A549 (cell line): ENCODE measurements at regions not wholly inside any gene's neighbourhood (a gene's known extent, or its start where the extent isn't known, plus 50 kb on each side); places are given as distances from the start of the nearest gene placed in this dataset.

ENCODE experiments used
- ATAC-seq, 2 experiments: fragments of 200-7000 bp in 1 of 2; fragments of >200 bp in 1 of 2; cut with Nextera tagmentation in 1 of 2; cut with Tn5 transposase in 1 of 2; 3 replicates each; pipeline versions ENCODE4 v1.8.0 to v1.9.1; 2018 to 2020; ENCODE audit warnings: mild to moderate bottlenecking in 1 of 2, moderate library complexity in 1 of 2
- CTCF ChIA-PET: fragments of 300-600 bp; sonication (Branson Sonifier 250); formaldehyde crosslinking; extraction: SDS; loops from one replicate; lab custom pipeline; 2021; ENCODE audit warnings: antibody characterized with exemption, inconsistent platforms; lab: Yijun Ruan, JAX
- POLR2A ChIA-PET: fragments of 350-600 bp; formaldehyde crosslinking; extraction: SDS; loops from one replicate; lab custom pipeline; 2021; ENCODE audit warnings: antibody characterized with exemption, inconsistent platforms; lab: Yijun Ruan, JAX
- DNase-seq, 2 experiments: peaks; one replicate each; pipeline versions ENCODE4 v3.0.0 to v3.0.0-alpha.2; 2011 to 2016; ENCODE audit warnings: low read depth in 1 of 2, low spot score in 1 of 2
- FAIRE-seq: peaks from 2 replicates; lab custom pipeline; 2011; peaks lifted over from hg19 to GRCh38; lab: Jason Lieb, UNC
- H3K27ac ChIP-seq, 2 experiments: fragments of >200 bp; sonication (Bioruptor Twin); formaldehyde crosslinking; 3 replicates each; pipeline ENCODE4 v1.5.1; 2016 to 2017
- H3K4me1 ChIP-seq: fragments of >200 bp; sonication (Bioruptor Twin); formaldehyde crosslinking; 3 replicates; pipeline ENCODE4 v1.6.1; 2016
- H3K4me2 ChIP-seq: fragments of >200 bp; sonication (Bioruptor Twin); formaldehyde crosslinking; 3 replicates; pipeline ENCODE4 v1.6.1; 2016
- H3K4me3 ChIP-seq: fragments of >200 bp; sonication (Bioruptor Twin); formaldehyde crosslinking; 3 replicates; pipeline ENCODE4 v1.5.1; 2016
- H3K9me3 ChIP-seq: fragments of >200 bp; sonication (Bioruptor Twin); formaldehyde crosslinking; 3 replicates; pipeline ENCODE4 v1.6.1; 2016
- BCL3 ChIP-seq: fragments of >200 bp; sonication (Bioruptor Twin); formaldehyde crosslinking; IDR thresholded peaks from 3 replicates; pipeline ENCODE4 v1.6.1; 2016
- BHLHE40 ChIP-seq: IDR thresholded peaks from 2 replicates; pipeline ENCODE4 v1.6.1; 2012; ENCODE audit warnings: low read depth, low read length, inconsistent platforms
- CBX2 ChIP-seq: fragments of 200-600 bp; sonication (generic); IDR thresholded peaks from 2 replicates; pipeline ENCODE4 v1.6.1; 2016; ENCODE audit warnings: low read depth, mild to moderate bottlenecking, borderline replicate concordance
- CEBPB ChIP-seq, 2 experiments: fragments of >200 bp in 1 of 2; sonication (Bioruptor Twin) in 1 of 2; formaldehyde crosslinking in 1 of 2; IDR thresholded peaks; 2 replicates each; pipeline ENCODE4 v1.6.1; 2012 to 2016
- CHD4 ChIP-seq: fragments of 200-600 bp; sonication (generic); IDR thresholded peaks from 2 replicates; pipeline ENCODE4 v1.6.1; 2016; ENCODE audit warnings: antibody characterized with exemption, mild to moderate bottlenecking, borderline replicate concordance
- EHF ChIP-seq: fragments of 250-450 bp; sonication (Bioruptor Pico); IDR thresholded peaks from 2 replicates; pipeline ENCODE4 v1.5.0; 2020; ENCODE audit warnings: mild to moderate bottlenecking
- ELK1 ChIP-seq: fragments of 150-350 bp; IDR thresholded peaks from 2 replicates; pipeline ENCODE4 v1.6.1; 2014; ENCODE audit warnings: low read depth, mild to moderate bottlenecking, low read length
- ESRRA ChIP-seq: fragments of 150-350 bp; IDR thresholded peaks from 2 replicates; pipeline ENCODE4 v1.6.1; 2014; ENCODE audit warnings: mild to moderate bottlenecking, low read length, borderline replicate concordance
- FOSB ChIP-seq: fragments of 250-450 bp; sonication (Bioruptor Pico); IDR thresholded peaks from 2 replicates; pipeline ENCODE4 v1.5.0; 2020; ENCODE audit warnings: mild to moderate bottlenecking, moderate library complexity
- FOSL2 ChIP-seq, 2 experiments: fragments of 450-650 bp in 1 of 2; fragments of >200 bp in 1 of 2; sonication (Bioruptor Twin) in 1 of 2; formaldehyde crosslinking; IDR thresholded peaks; 2 replicates each; pipeline versions ENCODE4 v1.5.0 to v1.6.1; 2016 to 2020; ENCODE audit warnings: mild to moderate bottlenecking in 1 of 2, moderate library complexity in 1 of 2
- HEYL ChIP-seq: fragments of 250-450 bp; sonication (Bioruptor Pico); IDR thresholded peaks from 2 replicates; pipeline ENCODE4 v1.8.0; 2021; ENCODE audit warnings: mild to moderate bottlenecking, moderate library complexity
- HMGXB4 ChIP-seq: fragments of 250-450 bp; sonication (Bioruptor Pico); IDR thresholded peaks from 2 replicates; pipeline ENCODE4 v1.5.0; 2021; ENCODE audit warnings: mild to moderate bottlenecking, moderate library complexity, borderline replicate concordance
- HOXA7 ChIP-seq: fragments of 250-450 bp; sonication (Bioruptor Pico); IDR thresholded peaks from 2 replicates; pipeline ENCODE4 v1.5.0; 2020; ENCODE audit warnings: mild to moderate bottlenecking, moderate library complexity
- KDM1A ChIP-seq: fragments of 200-600 bp; sonication (generic); IDR thresholded peaks from 2 replicates; pipeline ENCODE4 v1.6.1; 2016; ENCODE audit warnings: low read depth, mild to moderate bottlenecking
- MAZ ChIP-seq: fragments of 150-350 bp; IDR thresholded peaks from 2 replicates; pipeline ENCODE4 v1.6.1; 2014; ENCODE audit warnings: antibody characterized with exemption, low read depth, low read length, borderline replicate concordance
- MYC ChIP-seq: IDR thresholded peaks from 2 replicates; pipeline ENCODE4 v1.6.1; 2012; ENCODE audit warnings: mild to moderate bottlenecking, inconsistent platforms, low read length, improper control_type of control experiment, borderline replicate concordance
- NR3C1 ChIP-seq: fragments of >200 bp; sonication (Bioruptor Twin); formaldehyde crosslinking; IDR thresholded peaks from 3 replicates; pipeline ENCODE4 v1.6.1; 2017
- PHF8 ChIP-seq: fragments of 200-600 bp; sonication (generic); IDR thresholded peaks from 2 replicates; pipeline ENCODE4 v1.6.1; 2016; ENCODE audit warnings: low read depth, mild to moderate bottlenecking, antibody characterized with exemption, moderate library complexity, borderline replicate concordance
- POLR2A ChIP-seq: IDR thresholded peaks from 2 replicates; pipeline ENCODE4 v1.6.1; 2012; ENCODE audit warnings: mild to moderate bottlenecking, low read length
- POLR2AphosphoS2 ChIP-seq: conservative IDR thresholded peaks from 2 replicates; pipeline ENCODE4 v1.6.1; 2012; ENCODE audit warnings: low read length, improper control_type of control experiment, inconsistent platforms
- RAD21 ChIP-seq, 2 experiments: fragments of >200 bp in 1 of 2; sonication (Bioruptor Twin) in 1 of 2; formaldehyde crosslinking in 1 of 2; IDR thresholded peaks in 1 of 2; conservative IDR thresholded peaks in 1 of 2; 2 replicates in 1 of 2; 3 replicates in 1 of 2; pipeline ENCODE4 v1.6.1; 2012 to 2018; ENCODE audit warnings: inconsistent platforms in 1 of 2
- RARB ChIP-seq: fragments of 250-450 bp; sonication (Bioruptor Pico); IDR thresholded peaks from 2 replicates; pipeline ENCODE4 v1.8.0; 2021; ENCODE audit warnings: mild to moderate bottlenecking, moderate library complexity
- RCOR1 ChIP-seq: fragments of 150-350 bp; IDR thresholded peaks from 2 replicates; pipeline ENCODE4 v1.6.1; 2014; ENCODE audit warnings: antibody characterized with exemption, low read length, low read depth
- SREBF2 ChIP-seq: fragments of 450-650 bp; IDR thresholded peaks from 2 replicates; pipeline ENCODE4 v1.6.1; 2014; ENCODE audit warnings: mild to moderate bottlenecking, moderate library complexity
- TP53 ChIP-seq: fragments of 250-450 bp; sonication (Bioruptor Pico); IDR thresholded peaks from 2 replicates; pipeline ENCODE4 v1.5.0; 2021; ENCODE audit warnings: mild to moderate bottlenecking, moderate library complexity
- ZC3H11A ChIP-seq: fragments of 450-650 bp; IDR thresholded peaks from 2 replicates; pipeline ENCODE4 v1.6.1; 2014; ENCODE audit warnings: antibody characterized with exemption, mild to moderate bottlenecking
- ZFP36 ChIP-seq: fragments of 450-650 bp; IDR thresholded peaks from 2 replicates; pipeline ENCODE4 v1.6.1; 2014; ENCODE audit warnings: borderline replicate concordance; ENCODE audit not compliant: partially characterized antibody
- ZNF302 ChIP-seq: fragments of 250-450 bp; sonication (Bioruptor Pico); IDR thresholded peaks from 2 replicates; pipeline ENCODE4 v1.9.0; 2021; ENCODE audit warnings: inconsistent platforms, mild to moderate bottlenecking, moderate library complexity
- WGBS: methylation state at CpG from one replicate; pipeline ENCODE4 v1.1.6; 2017; ENCODE audit errors: missing lambda C conversion rate; 5-methylcytosine and 5-hydroxymethylcytosine counted together

GRCh38 chr3:41064070-41064469 is 135.2 kb upstream of the CTNNB1 start (continued):
- TF ChIP-seq HEYL (no peak), POLR2A (no peak), ZC3H11A (no peak), KDM1A (no peak), CBX2 (no peak), CHD4 (no peak), HOXA7 (CRISPR knock-in tag) (no peak)

- ATAC-seq = no peak
- TF ChIP-seq HEYL = no peak
- no peak for TF ChIP-seq ELK1
- TF ChIP-seq BHLHE40 = no peak
- no peak for TF ChIP-seq ZNF302 (CRISPR knock-in tag)
- no peak for TF ChIP-seq FOSL2 (IDR thresholded peaks at IDR 0.05)
- TF ChIP-seq FOSL2 (CRISPR knock-in tag; IDR thresholded peaks at IDR 0.05) = no peak
- no peak for TF ChIP-seq PHF8
- no peak for TF ChIP-seq NR3C1
- no peak for TF ChIP-seq RARB (CRISPR knock-in tag)
- no peak for TF ChIP-seq SREBF2
- TF ChIP-seq POLR2AphosphoS2 = no peak
- no peak for TF ChIP-seq ZFP36
- no peak for TF ChIP-seq MYC
- no peak for TF ChIP-seq CEBPB (IDR thresholded peaks at IDR 0.05)
- TF ChIP-seq, all 56 proteins: peak for 0
- Histone ChIP-seq H3K4me3 (no peak overlapping the region), H3K27ac (no peak overlapping the region), H3K4me1 (no peaks in the 10 kb centered on the region), H3K9me3 (no peaks in the 10 kb centered on the region), H3K4me2 (no peak overlapping the region)
- ChIA-PET POLR2A (no interaction called here), CTCF (no interaction called here)
- no peak for FAIRE-seq
- DNase-seq = no peak
- 45% methylated on average over 2 of the region's 2 CpGs for WGBS
Measured at GRCh38 chr3:41064526-41064925, 134.8 kb upstream of the CTNNB1 start.

GRCh38 chr3:41065340-41065739 is 134.0 kb upstream of the CTNNB1 start:
- POLR2A ChIA-PET = no interaction called here
- CTCF ChIA-PET = no interaction called here
- no peak for ATAC-seq

More at GRCh38 chr3:41065340-41065739, 134.0 kb upstream of the CTNNB1 start:
- Histone ChIP-seq H3K9me3 (no peaks in the 10 kb centered on the region), H3K27ac (no peak overlapping the region), H3K4me3 (no peak overlapping the region), H3K4me1 (no peaks in the 10 kb centered on the region), H3K4me2 (no peak overlapping the region)
- 57% methylated on average over 2 of the region's 2 CpGs for WGBS
- no peak for TF ChIP-seq EHF (CRISPR knock-in tag)
- no peak for TF ChIP-seq POLR2AphosphoS2
- no peak for TF ChIP-seq FOSB (CRISPR knock-in tag)
- TF ChIP-seq ESRRA = no peak
- TF ChIP-seq POLR2A = no peak
- no peak for TF ChIP-seq MAZ
- no peak for TF ChIP-seq ZFP36
- no peak for TF ChIP-seq BHLHE40
- TF ChIP-seq TP53 (CRISPR knock-in tag) = no peak
- no peak for TF ChIP-seq ELK1
- TF ChIP-seq RCOR1 = no peak
- TF ChIP-seq BCL3 = no peak
- TF ChIP-seq RAD21 (conservative IDR thresholded peaks at IDR 0.05 in 1 of 2, IDR thresholded peaks at IDR 0.05 in 1 of 2) = no peak
- no peak for TF ChIP-seq MYC
- TF ChIP-seq PHF8 = no peak
- TF ChIP-seq HMGXB4 = no peak
- no peak for TF ChIP-seq KDM1A
- DNase-seq (no peak), FAIRE-seq (no peak)
